22Rv1 (cell line): ENCODE measurements at regions not wholly inside any gene's neighbourhood (a gene's known extent, or its start where the extent isn't known, plus 50 kb on each side); places are given as distances from the start of the nearest gene placed in this dataset.
"Not testable (repeated sequence)": the region's sequence is repeated elsewhere in the genome, so short reads cannot be mapped to it uniquely, and the experiment has no call there.

ENCODE experiments used
- ZFX ChIP-seq: fragments of 450-650 bp; IDR thresholded peaks from 2 replicates; pipeline ENCODE4 v1.6.1; 2017; ENCODE audit warnings: antibody characterized with exemption, borderline replicate concordance
- TF ChIP-seq, protein P1 (sequence below): fragments of 450-650 bp; IDR thresholded peaks from 2 replicates; pipeline ENCODE4 v1.5.1; 2017; ENCODE audit warnings: mild to moderate bottlenecking

DNA sequence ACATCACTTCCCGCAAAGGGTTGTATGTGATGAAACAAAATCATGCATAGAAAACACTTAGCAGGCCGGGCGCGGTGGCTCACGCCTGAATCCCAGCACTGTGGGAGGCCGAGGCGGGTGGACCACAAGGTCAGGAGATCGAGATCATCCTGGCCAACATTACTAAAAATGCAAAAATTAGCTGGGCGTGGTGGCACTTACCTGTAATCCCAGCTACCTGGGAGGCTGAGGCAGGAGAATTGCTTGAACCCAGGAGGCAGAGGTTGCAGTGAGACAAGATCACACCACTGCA, 265.9 kb downstream of the FAM43A start:
- TF ChIP-seq, protein P1, sequence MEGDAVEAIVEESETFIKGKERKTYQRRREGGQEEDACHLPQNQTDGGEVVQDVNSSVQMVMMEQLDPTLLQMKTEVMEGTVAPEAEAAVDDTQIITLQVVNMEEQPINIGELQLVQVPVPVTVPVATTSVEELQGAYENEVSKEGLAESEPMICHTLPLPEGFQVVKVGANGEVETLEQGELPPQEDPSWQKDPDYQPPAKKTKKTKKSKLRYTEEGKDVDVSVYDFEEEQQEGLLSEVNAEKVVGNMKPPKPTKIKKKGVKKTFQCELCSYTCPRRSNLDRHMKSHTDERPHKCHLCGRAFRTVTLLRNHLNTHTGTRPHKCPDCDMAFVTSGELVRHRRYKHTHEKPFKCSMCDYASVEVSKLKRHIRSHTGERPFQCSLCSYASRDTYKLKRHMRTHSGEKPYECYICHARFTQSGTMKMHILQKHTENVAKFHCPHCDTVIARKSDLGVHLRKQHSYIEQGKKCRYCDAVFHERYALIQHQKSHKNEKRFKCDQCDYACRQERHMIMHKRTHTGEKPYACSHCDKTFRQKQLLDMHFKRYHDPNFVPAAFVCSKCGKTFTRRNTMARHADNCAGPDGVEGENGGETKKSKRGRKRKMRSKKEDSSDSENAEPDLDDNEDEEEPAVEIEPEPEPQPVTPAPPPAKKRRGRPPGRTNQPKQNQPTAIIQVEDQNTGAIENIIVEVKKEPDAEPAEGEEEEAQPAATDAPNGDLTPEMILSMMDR: not testable (repeated sequence)
- TF ChIP-seq ZFX: not testable (repeated sequence)
